Activated CD8-positive, alpha-beta T cell treated with anti-CD3 and anti-CD28 coated beads, Interleukin-2, amount 10 ng/mL, durations not matched to agents 7 days and 5 days (primary cell): ENCODE measurements at regions not wholly inside any gene's neighbourhood (a gene's known extent, or its start where the extent isn't known, plus 50 kb on each side); places are given as distances from the start of the nearest gene placed in this dataset.

Experiments used
- ATAC-seq: fragments of 150-1000 bp; cut with Tn5 transposase; one replicate; pipeline ENCODE4 v1.10.0; 2021; ENCODE audit warnings: moderate library complexity
- CTCF ChIA-PET: fragments of 350-600 bp; sonication (Branson Sonifier 250); formaldehyde crosslinking; loops from one replicate; lab custom pipeline; 2021; ENCODE audit warnings: antibody characterized with exemption; lab: Charles Lee
- POLR2A ChIA-PET: fragments of 350-600 bp; sonication (Branson Sonifier 250); formaldehyde crosslinking; loops from one replicate; lab custom pipeline; 2021; ENCODE audit warnings: antibody characterized with exemption; lab: Charles Lee
- DNase-seq: peaks from one replicate; pipeline ENCODE4 v3.0.0-alpha.2; 2020
- H3K27ac Mint-ChIP-seq: one replicate; pipeline ENCODE4 v1.8.0; 2021; ENCODE audit warnings: mild to moderate bottlenecking, mixed read lengths
- H3K27me3 Mint-ChIP-seq: one replicate; pipeline ENCODE4 v1.8.0; 2021; ENCODE audit warnings: low read depth, mixed read lengths
- H3K36me3 Mint-ChIP-seq: one replicate; pipeline ENCODE4 v1.8.0; 2021; ENCODE audit warnings: low read depth, mixed read lengths
- H3K4me1 Mint-ChIP-seq: one replicate; pipeline ENCODE4 v1.8.0; 2021; ENCODE audit warnings: low read depth, mixed read lengths
- H3K4me3 Mint-ChIP-seq: one replicate; pipeline ENCODE4 v1.8.0; 2021; ENCODE audit warnings: mild to moderate bottlenecking, mixed read lengths
- H3K9me3 Mint-ChIP-seq: one replicate; pipeline ENCODE4 v1.8.0; 2022; ENCODE audit warnings: mixed read lengths; ENCODE audit not compliant: insufficient read depth

GRCh38 chr11:43576803-43577521 is 103.6 kb upstream of the HSD17B12 start:
- ChIA-PET POLR2A (no interaction called here), CTCF (interaction anchor here (1.3 to 1.8 kb wide), 2 partner anchors 10 to 275 kb away, joined by 5 to 8 read pairs; no protein-coding TSS in a partner anchor)
- Mint-ChIP-seq H3K27me3 (peaks cover 89% of the 10 kb centered on the region), H3K9me3 (no peaks in the 10 kb centered on the region), H3K4me1 (peaks cover 51% of the 10 kb centered on the region), H3K27ac (no peak overlapping the region), H3K36me3 (peaks cover 2% of the 10 kb centered on the region), H3K4me3 (no peak overlapping the region)
- DNase-seq (peak; percentile 58), ATAC-seq (no peak)

- POLR2A ChIA-PET, result no interaction called here
- ATAC-seq (no peak), DNase-seq (peak; percentile 11)
- peaks cover 2% of the 10 kb centered on the region for H3K36me3 Mint-ChIP-seq
- CTCF ChIA-PET, result interaction anchor here (0.7 to 1.8 kb wide), 3 partner anchors 10 to 274 kb away, joined by 3 to 8 read pairs (median 5); no protein-coding TSS in a partner anchor
- no peaks in the 10 kb centered on the region for H3K9me3 Mint-ChIP-seq
- H3K27ac Mint-ChIP-seq, result no peak overlapping the region
- peaks cover 95% of the 10 kb centered on the region for H3K27me3 Mint-ChIP-seq
- no peak overlapping the region for H3K4me3 Mint-ChIP-seq
- peaks cover 51% of the 10 kb centered on the region for H3K4me1 Mint-ChIP-seq
These were observed 102.8 kb upstream of the HSD17B12 start for GRCh38 chr11:43577566-43578264.

- CTCF ChIA-PET, result interaction anchor here (0.7 to 1.8 kb wide), 3 partner anchors 9 to 273 kb away, joined by 3 to 8 read pairs (median 5); no protein-coding TSS in a partner anchor
These were observed 102.0 kb upstream of the HSD17B12 start for GRCh38 chr11:43578346-43579170.

GRCh38 chr11:43579171-43579918 is 101.2 kb upstream of the HSD17B12 start:
- peak overlapping the region; percentile 63 for H3K4me3 Mint-ChIP-seq
- H3K27me3 Mint-ChIP-seq, result peaks cover 93% of the 10 kb centered on the region
- H3K27ac Mint-ChIP-seq, result no peak overlapping the region
- H3K4me1 Mint-ChIP-seq, result peaks cover 48% of the 10 kb centered on the region
- DNase-seq, result peak; percentile 48
- peaks cover 2% of the 10 kb centered on the region for H3K36me3 Mint-ChIP-seq
- H3K9me3 Mint-ChIP-seq, result no peaks in the 10 kb centered on the region
- CTCF ChIA-PET, result no interaction called here
- POLR2A ChIA-PET, result no interaction called here
- peak; percentile 67 for ATAC-seq

More at GRCh38 chr11:43578346-43579170, 102.0 kb upstream of the HSD17B12 start:
- POLR2A ChIA-PET, result no interaction called here
- no peak overlapping the region for H3K27ac Mint-ChIP-seq
- peak overlapping the region; percentile 63 for H3K4me3 Mint-ChIP-seq
- ATAC-seq, result no peak
- DNase-seq, result peak; percentile 19
- peaks cover 2% of the 10 kb centered on the region for H3K36me3 Mint-ChIP-seq
- H3K4me1 Mint-ChIP-seq, result peaks cover 51% of the 10 kb centered on the region
- no peaks in the 10 kb centered on the region for H3K9me3 Mint-ChIP-seq
- H3K27me3 Mint-ChIP-seq, result peaks cover 95% of the 10 kb centered on the region

GRCh38 chr11:43579919-43580276 is 100.6 kb upstream of the HSD17B12 start:
- peak overlapping the region; percentile 58 for H3K4me3 Mint-ChIP-seq
- DNase-seq (no peak), ATAC-seq (no peak)
- H3K36me3 Mint-ChIP-seq, result peaks cover 2% of the 10 kb centered on the region
- POLR2A ChIA-PET, result no interaction called here
- H3K27ac Mint-ChIP-seq, result no peak overlapping the region
- peaks cover 43% of the 10 kb centered on the region for H3K4me1 Mint-ChIP-seq
- no peaks in the 10 kb centered on the region for H3K9me3 Mint-ChIP-seq
- H3K27me3 Mint-ChIP-seq, result peaks cover 90% of the 10 kb centered on the region
- CTCF ChIA-PET, result no interaction called here

GRCh38 chr11:43580735-43581369 is 99.7 kb upstream of the HSD17B12 start:
- Mint-ChIP-seq H3K9me3 (no peaks in the 10 kb centered on the region), H3K4me3 (peak overlapping the region; percentile 51)

GRCh38 chr11:43581370-43582023 is 99.0 kb upstream of the HSD17B12 start:
- ATAC-seq, result no peak
- Mint-ChIP-seq H3K27ac (no peak overlapping the region), H3K9me3 (no peaks in the 10 kb centered on the region), H3K27me3 (peaks cover 76% of the 10 kb centered on the region), H3K4me1 (peaks cover 32% of the 10 kb centered on the region), H3K4me3 (peak overlapping the region; percentile 51), H3K36me3 (peaks cover 2% of the 10 kb centered on the region)
- CTCF ChIA-PET, result interaction anchor here (1.6 kb wide), 1 partner anchor 14 kb away, joined by 4 read pairs; no protein-coding TSS in a partner anchor
- no peak for DNase-seq
- POLR2A ChIA-PET, result no interaction called here

More at GRCh38 chr11:43580735-43581369, 99.7 kb upstream of the HSD17B12 start:
- H3K4me1 Mint-ChIP-seq, result peaks cover 38% of the 10 kb centered on the region
- ChIA-PET CTCF (no interaction called here), POLR2A (no interaction called here)
- no peak for DNase-seq
- no peak for ATAC-seq
- H3K27ac Mint-ChIP-seq, result no peak overlapping the region
- peaks cover 2% of the 10 kb centered on the region for H3K36me3 Mint-ChIP-seq
- peaks cover 82% of the 10 kb centered on the region for H3K27me3 Mint-ChIP-seq

GRCh38 chr11:43582024-43582862 is 98.3 kb upstream of the HSD17B12 start:
- peaks cover 72% of the 10 kb centered on the region for H3K27me3 Mint-ChIP-seq
- H3K4me3 Mint-ChIP-seq, result no peak overlapping the region
- ChIA-PET CTCF (interaction anchor here (1.6 kb wide), 1 partner anchor 15 kb away, joined by 4 read pairs; no protein-coding TSS in a partner anchor), POLR2A (no interaction called here)
- no peak for ATAC-seq
- no peak overlapping the region for H3K27ac Mint-ChIP-seq
- H3K36me3 Mint-ChIP-seq, result no peaks in the 10 kb centered on the region
- peak; percentile 13 for DNase-seq
- peaks cover 27% of the 10 kb centered on the region for H3K4me1 Mint-ChIP-seq
- no peaks in the 10 kb centered on the region for H3K9me3 Mint-ChIP-seq

GRCh38 chr11:43582863-43583462 is 97.6 kb upstream of the HSD17B12 start:
- Mint-ChIP-seq H3K4me3 (no peak overlapping the region), H3K9me3 (no peaks in the 10 kb centered on the region), H3K4me1 (peaks cover 21% of the 10 kb centered on the region), H3K36me3 (no peaks in the 10 kb centered on the region), H3K27ac (no peak overlapping the region), H3K27me3 (peaks cover 65% of the 10 kb centered on the region)
- DNase-seq (no peak), ATAC-seq (no peak)
- POLR2A ChIA-PET, result no interaction called here
- CTCF ChIA-PET, result interaction anchor here (1.6 kb wide), 1 partner anchor 16 kb away, joined by 4 read pairs; no protein-coding TSS in a partner anchor
